HEK293 (cell line): ENCODE measurements at regions not wholly inside any gene's neighbourhood (a gene's known extent, or its start where the extent isn't known, plus 50 kb on each side); places are given as distances from the start of the nearest gene placed in this dataset.

Experiments used
- CTCF ChIA-PET: fragments of 350-600 bp; formaldehyde crosslinking; extraction: SDS; loops from one replicate; lab custom pipeline; 2021; ENCODE audit warnings: antibody characterized with exemption; lab: Yijun Ruan, JAX
- POLR2A ChIA-PET: fragments of 300-600 bp; formaldehyde crosslinking; extraction: SDS; loops from one replicate; lab custom pipeline; 2020; ENCODE audit warnings: antibody characterized with exemption, inconsistent platforms; lab: Yijun Ruan, JAX
- H3K27ac ChIP-seq: fragments of 200-500 bp; sonication (Bioruptor generic); 2 replicates; pipeline ENCODE4 v1.5.1; 2014; ENCODE audit warnings: low read depth, low read length, control low read depth, inconsistent platforms; ENCODE audit errors: extremely low read depth
- H3K36me3 ChIP-seq, 2 experiments: fragments of 200-500 bp in 1 of 2; sonication (Bioruptor generic) in 1 of 2; 1 replicate in 1 of 2; 2 replicates in 1 of 2; pipeline ENCODE4 v1.5.1; 2014 to 2017; ENCODE audit warnings: inconsistent platforms in 2 of 2, low read length in 2 of 2; ENCODE audit not compliant: control insufficient read depth in 2 of 2, insufficient read depth in 1 of 2
- H3K4me1 ChIP-seq: fragments of 200-500 bp; sonication (Bioruptor generic); 2 replicates; pipeline ENCODE4 v1.5.1; 2014; ENCODE audit warnings: mild to moderate bottlenecking, low read length, inconsistent platforms; ENCODE audit not compliant: control insufficient read depth, insufficient read depth
- H3K4me3 ChIP-seq: 2 replicates; pipeline ENCODE4 v1.5.1; 2011; ENCODE audit warnings: low read depth, mild to moderate bottlenecking, control low read depth, low read length, moderate library complexity
- H3K9me3 ChIP-seq: fragments of 200-500 bp; sonication (Bioruptor generic); 2 replicates; pipeline ENCODE4 v1.5.1; 2014; ENCODE audit warnings: low read depth, low read length, inconsistent platforms; ENCODE audit not compliant: control insufficient read depth, insufficient read depth
- BCL11A ChIP-seq: fragments of 450-650 bp; formaldehyde crosslinking; IDR thresholded peaks from 2 replicates; pipeline ENCODE4 v1.5.1; 2016; ENCODE audit warnings: low read depth, missing biosample characterization, missing genetic modification characterization
- GFI1B ChIP-seq: fragments of 450-650 bp; formaldehyde crosslinking; IDR thresholded peaks from 2 replicates; pipeline ENCODE4 v1.5.1; 2016; ENCODE audit warnings: missing biosample characterization, missing genetic modification characterization
- GLIS2 ChIP-seq: fragments of 450-650 bp; formaldehyde crosslinking; IDR thresholded peaks from 2 replicates; pipeline ENCODE4 v1.5.1; 2016; ENCODE audit warnings: missing biosample characterization, missing genetic modification characterization
- REST ChIP-seq: fragments of 450-650 bp; formaldehyde crosslinking; IDR thresholded peaks from 2 replicates; pipeline ENCODE4 v1.5.1; 2016; ENCODE audit warnings: missing biosample characterization, missing genetic modification characterization
- YY1 ChIP-seq: fragments of 450-650 bp; formaldehyde crosslinking; IDR thresholded peaks from 2 replicates; pipeline ENCODE4 v1.5.1; 2018; ENCODE audit warnings: missing biosample characterization, missing genetic modification characterization
- YY2 ChIP-seq: fragments of 450-650 bp; formaldehyde crosslinking; IDR thresholded peaks from 2 replicates; pipeline ENCODE4 v1.5.1; 2016; ENCODE audit warnings: missing biosample characterization, missing genetic modification characterization
- ZFP41 ChIP-seq: fragments of 450-650 bp; formaldehyde crosslinking; IDR thresholded peaks from 2 replicates; pipeline ENCODE4 v1.5.1; 2016; ENCODE audit warnings: missing biosample characterization, missing genetic modification characterization, borderline replicate concordance
- ZNF112 ChIP-seq: fragments of 450-650 bp; formaldehyde crosslinking; IDR thresholded peaks from 2 replicates; pipeline ENCODE4 v1.5.0; 2017; ENCODE audit warnings: missing biosample characterization, missing genetic modification characterization
- ZNF121 ChIP-seq: fragments of 450-650 bp; formaldehyde crosslinking; IDR thresholded peaks from 2 replicates; pipeline ENCODE4 v1.5.1; 2016; ENCODE audit warnings: missing biosample characterization, missing genetic modification characterization
- ZNF175 ChIP-seq: fragments of 450-650 bp; formaldehyde crosslinking; IDR thresholded peaks from 2 replicates; pipeline ENCODE4 v1.5.1; 2016; ENCODE audit warnings: missing biosample characterization, missing genetic modification characterization
- ZNF19 ChIP-seq: fragments of 450-650 bp; formaldehyde crosslinking; IDR thresholded peaks from 2 replicates; pipeline ENCODE4; 2016; ENCODE audit warnings: missing biosample characterization, missing genetic modification characterization, low read depth
- ZNF248 ChIP-seq: fragments of 450-650 bp; formaldehyde crosslinking; IDR thresholded peaks from 2 replicates; pipeline ENCODE4 v1.5.1; 2017; ENCODE audit warnings: missing biosample characterization, missing genetic modification characterization
- ZNF311 ChIP-seq: fragments of 450-650 bp; formaldehyde crosslinking; IDR thresholded peaks from 2 replicates; pipeline ENCODE4 v1.5.1; 2017; ENCODE audit warnings: missing biosample characterization, missing genetic modification characterization, borderline replicate concordance
- ZNF404 ChIP-seq: fragments of 450-650 bp; formaldehyde crosslinking; IDR thresholded peaks from 2 replicates; pipeline ENCODE4 v1.5.1; 2017; ENCODE audit warnings: missing biosample characterization, missing genetic modification characterization
- ZNF510 ChIP-seq: fragments of 450-650 bp; formaldehyde crosslinking; IDR thresholded peaks from 2 replicates; pipeline ENCODE4 v1.5.1; 2018; ENCODE audit warnings: mild to moderate bottlenecking, missing genetic modification characterization, missing biosample characterization; ENCODE audit not compliant: insufficient replicate concordance
- ZNF514 ChIP-seq: fragments of 450-650 bp; formaldehyde crosslinking; IDR thresholded peaks from 2 replicates; pipeline ENCODE4 v1.5.1; 2016; ENCODE audit warnings: missing biosample characterization, missing genetic modification characterization
- ZNF544 ChIP-seq: fragments of 450-650 bp; formaldehyde crosslinking; IDR thresholded peaks from 2 replicates; pipeline ENCODE4 v1.5.0; 2017; ENCODE audit warnings: missing biosample characterization, missing genetic modification characterization
- ZNF549 ChIP-seq: fragments of 450-650 bp; IDR thresholded peaks from 2 replicates; pipeline ENCODE4 v1.5.1; 2018; ENCODE audit warnings: missing biosample characterization, missing genetic modification characterization, mild to moderate bottlenecking, inconsistent platforms, moderate library complexity
- ZNF626 ChIP-seq: fragments of 450-650 bp; sonication (Bioruptor Pico); formaldehyde crosslinking; IDR thresholded peaks from 2 replicates; pipeline ENCODE4 v1.5.1; 2018; ENCODE audit warnings: missing biosample characterization, missing genetic modification characterization, inconsistent platforms
- ZNF645 ChIP-seq: fragments of 450-650 bp; formaldehyde crosslinking; IDR thresholded peaks from 2 replicates; pipeline ENCODE4; 2016; ENCODE audit warnings: missing biosample characterization, missing genetic modification characterization
- ZNF660 ChIP-seq: fragments of 450-650 bp; IDR thresholded peaks from 2 replicates; pipeline ENCODE4 v1.5.1; 2018; ENCODE audit warnings: missing biosample characterization, mild to moderate bottlenecking, missing genetic modification characterization
- ZNF677 ChIP-seq: fragments of 450-650 bp; IDR thresholded peaks from 2 replicates; pipeline ENCODE4 v1.5.0; 2018; ENCODE audit warnings: missing biosample characterization, mild to moderate bottlenecking, missing genetic modification characterization, moderate library complexity
- ZNF837 ChIP-seq: fragments of 450-650 bp; formaldehyde crosslinking; IDR thresholded peaks from 2 replicates; pipeline ENCODE4 v1.5.1; 2016; ENCODE audit warnings: missing biosample characterization, missing genetic modification characterization
- TF ChIP-seq, protein P1 (sequence below): fragments of 450-650 bp; formaldehyde crosslinking; IDR thresholded peaks from 2 replicates; pipeline ENCODE4 v1.5.1; 2016; ENCODE audit warnings: missing biosample characterization, missing genetic modification characterization
- TF ChIP-seq, protein P2 (sequence below): fragments of 450-650 bp; formaldehyde crosslinking; IDR thresholded peaks from 2 replicates; pipeline ENCODE4 v1.5.1; 2016; ENCODE audit warnings: missing biosample characterization, missing genetic modification characterization

DNA sequence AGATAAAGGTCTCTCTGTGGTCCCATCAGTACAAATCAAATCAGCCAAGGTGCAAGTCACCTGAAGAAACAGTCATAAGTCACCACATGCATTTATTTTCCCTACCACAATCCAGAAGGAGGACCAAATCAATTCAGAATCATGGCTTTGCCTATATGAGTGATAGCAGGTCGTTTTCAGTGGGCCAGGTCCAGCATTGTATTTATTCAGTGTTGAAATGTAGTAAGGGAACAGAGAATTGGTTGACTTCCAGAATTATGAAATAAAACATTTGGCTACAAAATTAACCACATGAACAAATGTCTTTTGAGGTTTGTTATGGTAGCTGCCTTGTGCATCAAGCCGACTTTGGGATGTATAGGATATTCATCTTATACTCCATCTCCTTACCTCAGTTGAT is 88.4 kb downstream of the POLR1F start (continued):
- TF ChIP-seq ZNF19 (tag by site-specific recombination) (no peak), ZNF837 (tag by site-specific recombination) (no peak), ZNF404 (no peak), ZNF660 (no peak), ZNF549 (tag by site-specific recombination) (no peak)
- TF ChIP-seq, protein P1, sequence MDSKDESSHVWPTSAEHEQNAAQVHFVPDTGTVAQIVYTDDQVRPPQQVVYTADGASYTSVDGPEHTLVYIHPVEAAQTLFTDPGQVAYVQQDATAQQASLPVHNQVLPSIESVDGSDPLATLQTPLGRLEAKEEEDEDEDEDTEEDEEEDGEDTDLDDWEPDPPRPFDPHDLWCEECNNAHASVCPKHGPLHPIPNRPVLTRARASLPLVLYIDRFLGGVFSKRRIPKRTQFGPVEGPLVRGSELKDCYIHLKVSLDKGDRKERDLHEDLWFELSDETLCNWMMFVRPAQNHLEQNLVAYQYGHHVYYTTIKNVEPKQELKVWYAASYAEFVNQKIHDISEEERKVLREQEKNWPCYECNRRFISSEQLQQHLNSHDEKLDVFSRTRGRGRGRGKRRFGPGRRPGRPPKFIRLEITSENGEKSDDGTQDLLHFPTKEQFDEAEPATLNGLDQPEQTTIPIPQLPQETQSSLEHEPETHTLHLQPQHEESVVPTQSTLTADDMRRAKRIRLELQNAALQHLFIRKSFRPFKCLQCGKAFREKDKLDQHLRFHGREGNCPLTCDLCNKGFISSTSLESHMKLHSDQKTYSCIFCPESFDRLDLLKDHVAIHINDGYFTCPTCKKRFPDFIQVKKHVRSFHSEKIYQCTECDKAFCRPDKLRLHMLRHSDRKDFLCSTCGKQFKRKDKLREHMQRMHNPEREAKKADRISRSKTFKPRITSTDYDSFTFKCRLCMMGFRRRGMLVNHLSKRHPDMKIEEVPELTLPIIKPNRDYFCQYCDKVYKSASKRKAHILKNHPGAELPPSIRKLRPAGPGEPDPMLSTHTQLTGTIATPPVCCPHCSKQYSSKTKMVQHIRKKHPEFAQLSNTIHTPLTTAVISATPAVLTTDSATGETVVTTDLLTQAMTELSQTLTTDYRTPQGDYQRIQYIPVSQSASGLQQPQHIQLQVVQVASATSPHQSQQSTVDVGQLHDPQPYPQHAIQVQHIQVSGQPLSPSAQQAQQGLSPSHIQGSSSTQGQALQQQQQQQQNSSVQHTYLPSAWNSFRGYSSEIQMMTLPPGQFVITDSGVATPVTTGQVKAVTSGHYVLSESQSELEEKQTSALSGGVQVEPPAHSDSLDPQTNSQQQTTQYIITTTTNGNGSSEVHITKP (tag by site-specific recombination): no peak

- POLR2A ChIA-PET: no interaction called here
Measured at GRCh38 chr7:19619122-19619521, 89.7 kb downstream of the POLR1F start.

More at GRCh38 chr7:19619122-19619521, 89.7 kb downstream of the POLR1F start:
- Histone ChIP-seq H3K27ac (no peak overlapping the region), H3K9me3 (no peaks in the 10 kb centered on the region), H3K4me1 (no peaks in the 10 kb centered on the region), H3K4me3 (no peak overlapping the region), H3K36me3 (no peaks in the 10 kb centered on the region)
- TF ChIP-seq YY1 (tag by site-specific recombination) (no peak), BCL11A (tag by site-specific recombination) (no peak), GLIS2 (no peak), ZNF121 (tag by site-specific recombination) (no peak), ZNF645 (tag by site-specific recombination) (no peak), YY2 (tag by site-specific recombination) (no peak), ZNF112 (tag by site-specific recombination) (no peak), ZNF626 (no peak), REST (tag by site-specific recombination) (no peak), ZNF311 (tag by site-specific recombination) (no peak), ZNF248 (no peak), GFI1B (tag by site-specific recombination) (no peak), ZNF544 (tag by site-specific recombination) (no peak), ZNF677 (tag by site-specific recombination) (no peak), ZNF514 (tag by site-specific recombination) (no peak), ZNF175 (no peak), ZNF510 (tag by site-specific recombination) (no peak), ZFP41 (tag by site-specific recombination) (no peak)
- TF ChIP-seq, protein P2, sequence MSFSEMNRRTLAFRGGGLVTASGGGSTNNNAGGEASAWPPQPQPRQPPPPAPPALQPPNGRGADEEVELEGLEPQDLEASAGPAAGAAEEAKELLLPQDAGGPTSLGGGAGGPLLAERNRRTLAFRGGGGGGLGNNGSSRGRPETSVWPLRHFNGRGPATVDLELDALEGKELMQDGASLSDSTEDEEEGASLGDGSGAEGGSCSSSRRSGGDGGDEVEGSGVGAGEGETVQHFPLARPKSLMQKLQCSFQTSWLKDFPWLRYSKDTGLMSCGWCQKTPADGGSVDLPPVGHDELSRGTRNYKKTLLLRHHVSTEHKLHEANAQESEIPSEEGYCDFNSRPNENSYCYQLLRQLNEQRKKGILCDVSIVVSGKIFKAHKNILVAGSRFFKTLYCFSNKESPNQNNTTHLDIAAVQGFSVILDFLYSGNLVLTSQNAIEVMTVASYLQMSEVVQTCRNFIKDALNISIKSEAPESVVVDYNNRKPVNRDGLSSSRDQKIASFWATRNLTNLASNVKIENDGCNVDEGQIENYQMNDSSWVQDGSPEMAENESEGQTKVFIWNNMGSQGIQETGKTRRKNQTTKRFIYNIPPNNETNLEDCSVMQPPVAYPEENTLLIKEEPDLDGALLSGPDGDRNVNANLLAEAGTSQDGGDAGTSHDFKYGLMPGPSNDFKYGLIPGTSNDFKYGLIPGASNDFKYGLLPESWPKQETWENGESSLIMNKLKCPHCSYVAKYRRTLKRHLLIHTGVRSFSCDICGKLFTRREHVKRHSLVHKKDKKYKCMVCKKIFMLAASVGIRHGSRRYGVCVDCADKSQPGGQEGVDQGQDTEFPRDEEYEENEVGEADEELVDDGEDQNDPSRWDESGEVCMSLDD (tag by site-specific recombination): no peak
- CTCF ChIA-PET: no interaction called here
